DMS79 (cell line): ENCODE measurements at regions not wholly inside any gene's neighbourhood (a gene's known extent, or its start where the extent isn't known, plus 50 kb on each side); places are given as distances from the start of the nearest gene placed in this dataset.
A peak's percentile ranks its signal among the peaks of the same experiment; 100 is the strongest.

Experiments used
- DNase-seq: peaks from one replicate; lab custom pipeline; 2025; lab: John Stamatoyannopoulos, UW

DNA sequence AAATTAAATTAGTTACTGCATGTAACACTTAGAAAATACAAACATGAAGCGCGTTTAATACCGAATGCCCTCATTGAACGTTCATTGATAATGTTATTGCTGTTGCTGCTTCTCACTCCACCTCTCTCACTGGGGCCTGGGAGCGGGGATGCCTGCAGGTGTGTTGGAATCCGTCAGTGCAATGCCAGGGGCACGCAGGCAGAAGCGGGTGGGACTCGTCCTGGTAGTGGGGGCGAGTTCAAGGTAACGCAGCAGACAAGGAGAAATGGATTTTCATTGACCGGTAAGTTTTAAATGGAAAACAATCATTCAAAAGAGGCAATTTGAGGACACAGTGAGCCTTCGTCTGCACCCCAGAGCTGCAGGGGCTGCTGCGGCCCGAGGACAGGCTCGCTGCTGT, 71.2 kb upstream of the AFDN start:
- no peak for DNase-seq

DNA sequence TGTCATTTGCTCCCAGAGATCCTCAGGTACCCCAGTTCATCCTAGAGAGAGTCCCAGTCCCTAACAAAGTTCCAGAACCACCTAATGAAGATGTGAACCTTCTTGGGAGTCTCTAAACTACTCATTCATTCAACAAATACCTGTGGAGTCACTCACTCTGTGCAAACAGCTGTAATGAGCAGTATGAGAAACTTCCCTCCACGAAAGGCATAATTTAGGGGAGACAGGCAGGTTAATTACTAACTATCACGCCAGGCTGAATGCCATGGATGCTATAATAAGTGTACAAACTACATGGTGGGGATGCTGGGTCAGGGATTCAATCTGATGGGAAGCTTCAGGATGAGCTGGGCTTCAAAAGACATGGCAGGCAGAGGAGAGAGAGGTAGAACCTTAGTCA, 70.1 kb upstream of the AFDN start:
- no peak for DNase-seq

DNA sequence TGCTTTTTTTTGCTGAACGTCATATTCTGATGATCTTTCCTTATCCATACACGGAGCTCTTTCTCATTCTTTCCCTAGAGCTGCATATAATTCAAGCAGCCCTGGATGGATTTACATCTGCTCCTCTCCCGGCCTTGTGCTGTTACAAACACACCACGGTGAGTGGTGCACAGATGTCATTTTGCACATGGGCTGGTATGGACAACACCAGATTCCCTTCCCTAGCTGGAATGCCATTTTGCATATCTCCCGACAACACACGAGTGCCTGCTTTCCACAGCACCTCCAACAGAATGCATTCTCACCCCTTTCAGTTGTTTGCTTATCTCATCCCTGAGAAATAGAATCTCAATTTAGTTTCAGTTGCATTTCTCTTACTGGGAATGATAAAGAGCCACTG, 69.5 kb upstream of the AFDN start:
- no peak for DNase-seq

DNA sequence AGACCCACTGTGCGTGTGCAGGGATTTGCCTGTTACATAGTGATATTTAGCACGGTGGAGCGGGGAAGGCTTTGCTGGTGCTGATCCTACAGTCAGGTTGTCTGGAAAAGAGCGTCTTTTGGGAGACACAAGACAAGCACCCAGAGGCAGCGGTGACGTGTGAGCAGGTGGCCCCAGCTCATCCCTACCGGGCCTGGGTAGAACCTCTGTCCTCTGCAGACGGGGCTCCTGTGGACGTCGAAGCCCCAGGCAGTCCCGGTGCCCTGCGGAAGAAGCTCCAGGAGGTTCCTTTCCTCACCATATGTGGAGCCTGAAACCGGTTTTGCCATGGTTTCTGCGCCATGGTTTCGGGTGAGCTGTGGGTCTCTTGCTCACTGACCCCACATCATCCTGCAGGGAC, 68.9 kb upstream of the AFDN start:
- DNase-seq: no peak

DNA sequence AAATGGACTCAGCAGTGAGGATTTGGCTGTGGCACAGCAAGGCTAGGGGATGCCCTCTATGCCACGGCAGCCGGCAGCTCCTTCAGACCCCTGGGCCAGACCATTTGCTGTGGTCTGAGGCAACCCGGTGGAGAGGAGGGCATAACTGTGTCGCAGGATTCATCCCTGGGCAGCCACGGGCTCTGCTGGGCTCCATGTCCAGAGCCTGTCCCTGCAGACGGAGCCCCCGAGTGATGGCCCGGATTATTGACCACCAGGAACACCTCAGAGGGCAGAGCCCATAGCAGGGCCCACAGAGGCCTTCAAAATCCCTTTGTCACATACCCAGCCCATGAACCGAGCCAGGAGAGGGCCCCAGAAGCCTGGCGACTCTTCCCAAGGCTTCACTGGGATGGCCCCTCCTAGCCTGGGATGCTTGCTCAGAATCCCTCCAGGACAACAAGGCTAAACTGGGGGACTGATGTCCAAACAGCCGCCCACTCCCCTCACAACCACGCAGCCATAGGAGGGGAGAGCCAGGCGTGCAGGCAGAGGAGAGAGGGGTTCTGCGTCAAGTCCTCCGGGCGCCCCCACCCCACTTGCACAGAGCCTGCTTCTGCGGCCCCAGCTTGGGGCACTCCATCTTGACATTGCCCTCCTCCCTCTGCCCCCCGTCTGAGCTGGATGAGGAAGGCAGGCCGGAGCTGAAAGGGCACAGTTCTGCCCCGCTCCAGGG, 68.2 kb upstream of the AFDN start:
- no peak for DNase-seq

DNA sequence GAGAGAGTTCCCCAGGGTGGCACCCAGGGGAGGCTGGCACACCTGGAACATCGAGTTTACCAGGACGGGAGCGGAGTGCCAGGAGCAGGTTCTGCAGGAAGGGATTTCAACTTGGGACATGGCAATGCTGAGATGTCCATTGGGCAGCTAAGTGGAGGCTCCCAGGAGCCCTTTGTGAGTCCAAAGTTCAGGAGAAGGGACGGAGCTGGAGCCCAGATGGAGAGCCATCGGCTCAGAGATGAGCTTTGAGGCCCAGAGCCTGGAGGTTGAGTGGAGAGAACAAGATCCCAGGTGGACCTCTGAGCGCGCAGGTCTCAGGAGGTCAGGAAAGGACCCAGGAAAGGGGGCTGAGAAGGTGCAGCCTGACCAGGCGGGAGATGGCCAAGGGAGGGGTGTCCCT, 67.5 kb upstream of the AFDN start:
- DNase-seq: no peak

DNA sequence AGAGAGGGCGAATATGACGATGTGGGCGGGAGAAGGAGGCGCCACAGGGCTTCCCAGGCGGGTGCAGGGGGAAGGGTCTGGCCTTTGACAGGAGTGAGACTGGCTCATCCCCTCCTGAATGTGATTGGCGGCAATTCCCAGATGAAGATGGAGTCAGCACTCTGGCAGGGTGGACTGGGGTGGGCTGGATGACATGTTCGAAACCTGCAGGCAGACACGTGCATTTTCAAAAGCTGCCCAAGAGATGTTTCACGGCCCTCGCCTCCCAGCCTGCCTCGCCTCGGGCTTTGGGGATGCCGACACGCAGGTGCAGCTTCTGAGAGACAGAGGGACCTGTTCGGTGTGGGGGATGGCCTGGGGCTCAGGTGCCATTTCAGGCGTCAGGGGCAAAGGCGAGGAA, 66.8 kb upstream of the AFDN start:
- DNase-seq: no peak

DNA sequence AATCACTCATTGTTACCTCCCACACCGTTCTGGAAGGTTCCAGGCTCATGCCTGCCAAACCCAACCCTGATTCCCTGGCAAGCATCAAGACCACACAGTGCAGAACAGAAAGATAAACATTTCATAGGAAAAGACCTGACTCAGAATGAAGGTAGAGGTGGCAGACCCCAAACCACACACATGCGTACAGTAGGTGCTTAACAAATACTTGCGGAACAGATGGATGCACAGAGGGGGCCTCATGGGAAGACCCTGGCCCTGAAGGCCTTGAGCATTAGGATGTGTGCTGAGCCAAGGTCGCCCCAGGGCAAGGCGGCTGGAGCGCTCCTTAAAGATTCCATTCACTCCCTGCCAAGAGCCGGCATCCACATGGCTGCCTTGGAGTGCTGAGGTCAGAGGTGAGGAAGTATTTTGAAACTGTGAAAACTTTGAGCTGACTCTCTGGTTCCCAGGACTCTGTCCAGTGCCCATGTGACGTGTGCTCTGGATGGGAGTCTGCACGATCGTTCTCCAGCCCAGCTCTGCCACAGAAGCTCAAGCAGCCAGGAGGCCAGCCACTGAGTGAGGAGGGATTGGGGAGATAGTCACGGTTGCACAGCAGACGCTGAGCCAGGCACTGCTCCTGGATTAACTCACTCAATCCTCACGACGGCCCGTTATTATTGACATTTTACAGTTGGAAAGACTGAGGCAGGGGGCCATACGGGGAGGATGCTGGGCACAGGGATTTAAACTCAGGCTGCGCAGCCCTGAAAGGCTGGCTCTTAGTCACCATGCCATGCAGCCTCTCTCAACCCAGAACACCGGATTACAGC, 65.5 kb upstream of the AFDN start:
- DNase-seq: no peak

DNA sequence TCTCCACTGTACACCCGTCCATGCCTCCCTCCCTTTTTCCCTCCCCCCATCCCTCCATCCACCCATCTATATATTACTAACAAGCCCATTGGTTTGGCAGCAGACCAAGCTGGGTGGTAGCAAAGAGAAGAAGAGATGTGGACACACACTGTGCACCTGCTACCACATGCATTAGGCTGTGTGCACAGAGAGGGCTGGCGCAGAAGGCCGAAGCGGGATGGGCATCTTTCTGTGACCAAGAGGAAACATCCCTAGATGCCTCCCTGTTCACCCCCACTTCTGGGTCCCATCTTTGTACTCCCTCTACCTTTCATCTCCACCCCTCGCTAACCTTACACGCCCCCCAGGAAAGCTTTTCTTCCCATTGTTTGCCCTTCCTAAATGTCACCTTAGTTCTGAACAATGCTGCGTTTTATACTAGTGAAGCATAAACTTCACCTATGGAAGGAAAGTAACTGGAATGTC, 64.9 kb upstream of the AFDN start:
- no peak for DNase-seq

DNA sequence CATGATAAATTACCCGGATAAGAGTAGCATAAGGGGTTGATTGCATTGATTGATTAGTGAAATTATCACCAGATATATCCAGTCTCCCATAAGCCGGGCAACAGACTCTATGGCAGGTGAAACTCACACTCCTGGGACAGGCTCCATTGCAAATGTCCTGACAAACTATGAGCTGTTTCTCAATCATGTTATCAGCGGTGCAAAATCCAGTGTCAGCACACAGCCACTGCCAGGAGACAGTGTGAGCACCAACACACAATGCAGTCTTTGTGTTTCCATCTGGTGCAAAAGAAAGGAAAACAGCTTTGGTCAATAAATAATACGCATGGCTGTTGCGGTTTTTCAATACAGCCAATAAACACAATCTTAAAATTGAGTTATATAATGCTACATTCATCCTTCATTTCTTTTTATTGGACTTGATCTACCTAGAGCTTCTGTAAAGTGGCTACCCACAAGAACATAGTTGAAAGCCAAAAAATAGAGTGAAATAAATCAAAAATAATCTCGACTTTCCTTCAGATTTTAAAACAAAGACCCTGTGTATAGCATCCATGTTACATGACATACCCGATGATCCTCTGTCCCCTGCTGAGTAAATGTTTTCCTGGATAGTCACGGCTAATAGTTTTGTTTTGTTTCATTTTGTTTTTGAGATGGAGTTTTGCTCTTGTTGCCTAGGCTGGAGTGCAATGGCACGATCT, 64.3 kb upstream of the AFDN start:
- no peak for DNase-seq

DNA sequence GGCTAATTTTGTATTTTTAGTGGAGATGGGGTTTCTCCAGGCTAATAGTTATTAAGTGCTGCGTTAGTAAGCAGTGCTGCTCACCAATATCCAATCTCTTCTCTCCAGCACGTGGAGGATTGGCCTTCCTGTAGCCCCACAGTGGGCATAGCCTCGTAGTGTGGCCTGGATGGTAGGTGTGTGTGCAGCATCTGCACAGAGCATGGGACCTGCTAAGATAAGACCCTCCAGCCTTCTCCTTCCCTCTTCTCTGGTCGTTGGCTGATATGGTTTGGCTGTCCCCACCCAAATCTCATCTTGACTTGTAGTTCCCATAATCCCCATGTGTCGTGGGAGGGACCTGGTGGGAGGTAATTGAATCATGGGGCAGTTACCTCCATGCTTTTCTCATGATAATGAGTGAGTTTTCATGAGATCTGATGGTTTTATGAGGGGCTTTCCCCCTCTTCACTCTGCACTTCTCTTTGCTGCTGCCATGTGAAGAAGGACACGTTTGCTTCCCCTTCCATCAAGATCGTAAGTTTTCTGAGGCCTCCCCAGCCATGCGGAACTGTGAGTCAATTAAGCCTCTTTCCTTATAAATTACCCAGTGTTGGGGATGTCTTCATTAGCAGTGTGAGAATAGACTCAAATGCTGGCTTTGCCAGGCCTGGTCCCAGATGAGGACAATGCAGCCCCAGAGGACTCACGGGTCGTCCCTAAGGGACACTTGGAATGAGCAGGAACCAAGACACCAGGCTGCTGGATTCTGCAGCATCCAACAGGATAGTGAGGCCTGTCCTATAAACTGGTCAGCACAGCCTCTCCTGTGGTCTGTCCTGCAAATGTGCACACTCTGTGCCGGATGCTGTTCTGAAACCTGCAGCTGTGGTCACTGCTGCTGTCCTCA, 63.4 kb upstream of the AFDN start:
- no peak for DNase-seq

DNA sequence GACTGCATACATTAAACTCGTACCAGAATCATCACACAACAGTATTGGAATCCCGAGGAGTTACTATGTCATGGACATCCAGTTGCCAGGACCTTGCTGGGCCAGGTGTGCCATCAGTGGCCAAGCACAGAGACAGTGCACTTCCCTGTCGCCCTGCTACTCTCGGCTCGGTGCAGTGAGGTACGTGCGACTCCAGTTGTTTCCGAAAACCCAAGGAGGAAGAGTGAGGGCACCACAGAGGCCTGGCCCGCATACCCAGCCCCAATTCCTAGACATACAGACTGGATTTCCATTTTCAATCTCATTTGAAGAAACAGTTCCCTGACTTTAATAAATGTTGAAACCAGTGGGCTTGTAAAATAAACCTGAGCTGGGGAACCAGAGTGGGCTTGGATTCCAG, 62.5 kb upstream of the AFDN start:
- no peak for DNase-seq

DNA sequence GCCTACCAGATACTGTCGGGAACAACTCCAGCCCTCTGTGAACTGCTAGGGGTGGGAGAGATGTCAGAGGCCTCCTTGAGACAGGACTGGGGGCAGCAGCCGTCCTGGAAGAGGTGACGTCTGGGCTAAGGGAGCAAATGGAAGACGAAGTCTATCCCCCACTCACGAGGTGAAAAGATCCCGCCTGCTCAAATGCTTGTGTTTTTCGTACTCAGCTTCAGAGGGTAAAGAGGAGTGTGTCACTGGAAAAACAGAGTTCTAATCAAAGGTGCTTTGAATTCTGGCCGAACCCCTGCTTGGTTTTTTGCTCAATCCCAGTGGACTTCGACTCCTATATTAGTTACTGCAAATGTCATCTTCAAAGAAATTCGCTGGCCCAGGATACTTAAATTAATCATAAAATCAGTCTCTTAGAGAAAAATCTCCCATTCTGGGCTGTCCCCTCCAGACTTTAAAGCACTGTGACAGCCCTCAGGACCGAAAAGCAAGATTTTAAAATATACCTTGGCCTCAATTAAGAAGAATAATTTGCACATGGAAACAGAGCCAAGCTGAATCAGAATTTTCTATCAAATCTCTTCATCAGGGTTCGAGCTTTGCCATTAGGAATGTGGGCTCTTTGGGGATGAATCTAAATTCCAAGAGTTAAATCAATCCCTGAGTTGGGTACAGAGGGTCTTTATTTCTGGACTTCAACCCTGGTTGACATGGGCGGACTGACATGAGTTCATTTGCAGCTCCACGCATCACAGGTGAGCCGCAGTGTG, 61.8 kb upstream of the AFDN start:
- DNase-seq: no peak

DNA sequence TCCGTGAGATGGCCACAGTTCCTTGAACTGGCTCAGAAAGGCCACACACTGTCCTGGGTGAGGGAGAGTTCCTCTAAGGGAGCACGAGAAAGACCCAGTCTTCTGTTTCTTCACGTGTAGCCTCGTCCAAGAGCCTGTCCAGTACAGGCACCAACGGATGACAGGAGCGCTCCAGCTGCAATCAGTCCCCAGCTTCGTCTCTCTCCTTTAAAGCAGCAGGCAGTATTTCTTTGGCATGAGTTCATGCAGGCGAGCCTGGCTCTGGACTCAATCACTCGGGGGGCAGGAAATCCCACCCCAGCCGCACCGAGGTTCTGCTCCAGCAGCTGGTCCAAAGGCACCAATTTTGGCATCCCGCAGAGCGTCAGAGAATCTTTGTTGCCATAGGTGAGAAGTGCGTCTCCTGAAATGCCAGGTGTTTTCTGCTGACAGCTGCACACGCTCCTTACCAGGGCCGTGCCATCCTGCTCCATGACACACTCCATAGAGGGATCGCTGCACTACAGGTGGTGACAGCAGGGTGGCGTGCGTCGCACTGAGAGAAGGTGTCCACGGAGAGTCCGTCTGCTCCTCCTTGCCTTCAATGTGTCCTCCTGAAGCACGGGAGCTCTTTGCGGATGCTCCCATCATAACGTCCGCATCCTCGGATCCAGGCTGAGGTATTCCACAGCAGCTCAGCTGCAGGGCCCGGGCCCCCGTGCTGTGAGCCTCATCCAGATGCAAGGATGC, 59.6 kb upstream of the AFDN start:
- DNase-seq: peak; percentile 54

DNA sequence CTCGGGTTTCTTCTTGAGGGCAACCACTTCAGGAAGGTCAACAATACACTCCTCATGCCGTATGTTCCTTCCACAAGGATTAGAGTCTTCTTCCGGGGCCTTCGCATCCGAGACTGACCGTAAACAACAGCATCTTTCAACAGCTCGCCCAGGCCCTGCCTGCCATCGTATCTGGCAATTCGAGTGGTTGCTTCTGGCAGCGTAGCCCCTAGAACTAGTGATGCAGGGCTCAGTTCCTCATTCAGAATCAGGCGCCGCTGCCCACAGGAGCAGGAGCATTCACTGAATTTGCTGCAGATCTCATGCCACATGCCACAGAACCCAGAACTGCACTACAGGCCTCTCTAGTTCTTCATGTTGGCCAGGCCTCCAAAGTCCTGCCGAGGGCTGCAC, 59.0 kb upstream of the AFDN start:
- no peak for DNase-seq

DNA sequence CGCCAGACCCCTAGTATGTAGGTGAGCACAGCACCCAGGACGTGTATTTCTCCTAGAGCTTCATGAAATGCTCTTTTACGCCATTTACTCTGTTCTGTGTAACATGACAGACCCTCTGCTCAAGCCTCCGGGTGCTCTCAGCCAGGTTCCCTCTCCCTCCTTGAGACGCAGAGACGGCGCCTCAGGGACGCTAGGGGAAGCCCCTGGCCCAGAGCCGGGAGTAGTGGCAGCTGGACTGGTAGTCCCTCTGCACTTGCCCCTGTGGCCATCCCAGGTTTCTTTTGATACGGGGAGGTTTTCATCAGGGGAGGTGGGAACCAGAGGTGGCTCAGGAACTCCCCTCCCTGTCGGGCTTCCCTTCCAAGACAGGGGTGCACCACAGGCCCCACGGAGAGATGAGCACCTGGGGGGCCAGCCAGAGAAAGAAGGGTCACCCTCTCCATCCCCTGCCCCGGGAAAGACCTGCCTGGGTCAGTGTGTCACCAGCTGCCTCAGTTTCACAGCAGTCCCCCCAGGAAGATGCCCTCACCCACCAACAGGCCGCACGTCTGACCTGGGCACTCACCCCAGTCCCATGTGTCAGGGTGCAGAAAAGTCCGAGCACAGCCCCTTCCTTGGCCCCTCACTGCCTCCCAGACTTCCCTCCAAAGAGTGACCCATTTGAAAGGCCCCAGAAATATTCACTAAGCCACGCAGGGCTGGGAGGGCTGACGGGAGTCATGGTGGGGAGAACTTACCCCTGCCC, 58.1 kb upstream of the AFDN start:
- DNase-seq: no peak

DNA sequence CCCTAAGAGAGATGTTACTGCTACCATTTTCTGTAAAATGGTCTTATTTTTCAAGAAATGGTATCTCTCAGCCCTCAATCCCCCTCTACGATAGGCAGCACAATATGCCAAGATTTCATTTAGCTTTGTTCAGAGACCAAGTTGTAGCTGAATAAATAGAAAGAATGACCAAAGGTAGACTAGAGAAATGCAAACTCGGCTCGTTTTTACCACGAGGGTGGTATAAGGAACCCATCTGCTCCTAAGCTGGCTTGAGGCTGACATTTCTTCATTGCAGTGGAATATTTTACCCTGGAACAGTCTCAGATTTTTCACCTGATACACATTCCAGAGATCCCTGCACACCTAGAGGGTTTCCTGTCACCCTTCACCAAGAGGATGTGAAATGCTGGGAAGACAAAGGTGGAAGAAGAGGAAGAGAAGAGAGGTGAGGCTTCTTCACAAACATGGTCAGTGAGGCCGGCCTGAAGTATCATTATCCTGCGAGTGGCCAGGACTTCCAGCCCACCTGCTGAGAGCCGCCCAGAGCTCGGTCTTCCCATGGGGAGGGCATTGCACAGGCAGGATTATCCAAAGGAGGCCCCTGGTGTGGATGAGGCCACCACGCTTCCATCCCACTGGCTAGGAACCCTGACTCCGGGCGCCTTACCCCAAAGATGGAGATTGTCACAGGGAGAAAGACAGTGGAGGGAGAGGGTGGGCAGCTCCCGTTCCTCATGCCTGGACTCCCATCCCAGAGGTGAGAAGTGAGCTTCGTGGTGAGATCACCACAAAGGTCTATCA, 57.1 kb upstream of the AFDN start:
- no peak for DNase-seq

DNA sequence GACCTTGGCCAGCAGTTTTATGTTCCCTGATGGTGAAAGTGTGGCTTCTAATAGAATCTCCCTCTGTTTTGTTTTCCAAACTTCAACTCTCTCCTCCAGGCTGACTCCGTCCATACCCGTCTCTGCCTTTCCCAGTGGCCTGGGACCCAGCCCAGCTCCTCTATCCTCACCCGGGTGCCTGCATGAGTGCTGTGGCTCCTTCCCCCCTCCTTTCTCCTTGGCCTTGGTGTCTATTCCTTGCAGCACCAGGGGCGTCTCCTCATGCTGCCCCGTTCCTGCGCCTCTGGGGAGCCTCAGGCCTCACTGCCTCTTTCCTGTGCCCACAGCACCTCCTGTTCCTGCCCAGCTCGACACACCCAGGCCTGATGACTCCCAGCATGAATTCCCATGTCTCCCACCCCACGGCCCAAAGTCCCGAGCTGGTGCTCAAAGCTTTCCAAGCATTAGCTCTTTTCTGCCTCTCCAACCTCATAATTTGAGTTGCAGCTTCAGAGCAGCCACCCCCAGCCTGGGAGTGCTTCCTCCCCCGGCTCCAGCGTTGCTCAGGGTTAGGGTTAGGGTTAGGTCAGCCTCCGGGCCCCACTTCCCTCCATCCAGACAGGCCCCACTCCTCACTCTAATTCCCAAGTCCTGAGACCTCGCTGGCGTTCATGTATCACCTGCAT, 56.3 kb upstream of the AFDN start:
- no peak for DNase-seq
